ENCODE measurements at regions not wholly inside any gene's neighbourhood (a gene's known extent, or its start where the extent isn't known, plus 50 kb on each side); places are given as distances from the start of the nearest gene placed in this dataset.
A peak's percentile ranks its signal among the peaks of the same experiment; 100 is the strongest.
"Not testable (repeated sequence)": the region's sequence is repeated elsewhere in the genome, so short reads cannot be mapped to it uniquely, and the experiment has no call there.

GRCh38 chr18:8998481-8999217, 103.8 kb upstream of the NDUFV2 start:
- peak overlapping the region; percentile 6 for H3K4me3 ChIP-seq (ENCODE audit: low read depth, low read length)
- no peak for TF ChIP-seq CTCF (IDR thresholded peaks at IDR 0.05; ENCODE audit: low read depth, low read length)
- peaks cover 5% of the 10 kb centered on the region for H3K9me3 ChIP-seq (ENCODE audit: severe bottlenecking)
- H3K27ac ChIP-seq: peak overlapping the region; percentile 60
- DNase-seq: peak; percentile 67
- no peaks in the 10 kb centered on the region for H3K27me3 ChIP-seq (ENCODE audit: insufficient read depth, low read depth, severe bottlenecking)
- no peaks in the 10 kb centered on the region for H3K36me3 ChIP-seq

- Histone ChIP-seq H3K36me3 (no peaks in the 10 kb centered on the region), H3K9me3 (ENCODE audit: severe bottlenecking) (peaks cover 5% of the 10 kb centered on the region), H3K4me3 (ENCODE audit: low read depth, low read length) (no peak overlapping the region), H3K27ac (no peak overlapping the region), H3K27me3 (ENCODE audit: insufficient read depth, low read depth, severe bottlenecking) (no peaks in the 10 kb centered on the region)
- no peak for TF ChIP-seq CTCF (IDR thresholded peaks at IDR 0.05; ENCODE audit: low read depth, low read length)
- no peak for DNase-seq
Measured at GRCh38 chr18:8999872-9000271, 102.6 kb upstream of the NDUFV2 start.

GRCh38 chr18:9000733-9001132, 101.8 kb upstream of the NDUFV2 start:
- no peaks in the 10 kb centered on the region for H3K36me3 ChIP-seq
- H3K27ac ChIP-seq: no peak overlapping the region
- DNase-seq: no peak
- no peak for TF ChIP-seq CTCF (IDR thresholded peaks at IDR 0.05; ENCODE audit: low read depth, low read length)
- no peaks in the 10 kb centered on the region for H3K27me3 ChIP-seq (ENCODE audit: insufficient read depth, low read depth, severe bottlenecking)
- H3K4me3 ChIP-seq (ENCODE audit: low read depth, low read length): no peak overlapping the region
- H3K9me3 ChIP-seq (ENCODE audit: severe bottlenecking): peaks cover 5% of the 10 kb centered on the region

GRCh38 chr18:9001209-9001608, 101.3 kb upstream of the NDUFV2 start:
- no peak for DNase-seq
- no peak for TF ChIP-seq CTCF (IDR thresholded peaks at IDR 0.05; ENCODE audit: low read depth, low read length)
- H3K4me3 ChIP-seq (ENCODE audit: low read depth, low read length): no peak overlapping the region
- H3K36me3 ChIP-seq: no peaks in the 10 kb centered on the region
- no peak overlapping the region for H3K27ac ChIP-seq
- no peaks in the 10 kb centered on the region for H3K27me3 ChIP-seq (ENCODE audit: insufficient read depth, low read depth, severe bottlenecking)
- peaks cover 5% of the 10 kb centered on the region for H3K9me3 ChIP-seq (ENCODE audit: severe bottlenecking)

- Histone ChIP-seq H3K9me3 (ENCODE audit: severe bottlenecking) (no peaks in the 10 kb centered on the region), H3K4me3 (ENCODE audit: low read depth, low read length) (no peak overlapping the region), H3K27me3 (ENCODE audit: insufficient read depth, low read depth, severe bottlenecking) (no peaks in the 10 kb centered on the region), H3K27ac (no peak overlapping the region), H3K36me3 (no peaks in the 10 kb centered on the region)
- TF ChIP-seq CTCF (IDR thresholded peaks at IDR 0.05; ENCODE audit: low read depth, low read length): no peak
- DNase-seq: no peak
Measured at GRCh38 chr18:9003406-9004100, 98.9 kb upstream of the NDUFV2 start.

GRCh38 chr18:9004308-9004707, 98.2 kb upstream of the NDUFV2 start:
- not testable (repeated sequence) for H3K36me3 ChIP-seq; H3K4me3 ChIP-seq (ENCODE audit: low read depth, low read length); H3K27ac ChIP-seq; H3K9me3 ChIP-seq (ENCODE audit: severe bottlenecking); DNase-seq; H3K27me3 ChIP-seq (ENCODE audit: insufficient read depth, low read depth, severe bottlenecking)

GRCh38 chr18:9007700-9008099, 94.8 kb upstream of the NDUFV2 start:
- not testable (repeated sequence) for DNase-seq

More at GRCh38 chr18:9007700-9008099, 94.8 kb upstream of the NDUFV2 start:
- not testable (repeated sequence) for H3K4me3 ChIP-seq (ENCODE audit: low read depth, low read length); H3K27me3 ChIP-seq (ENCODE audit: insufficient read depth, low read depth, severe bottlenecking); H3K36me3 ChIP-seq; H3K27ac ChIP-seq; H3K9me3 ChIP-seq (ENCODE audit: severe bottlenecking)
